ENCODE measurements at regions not wholly inside any gene's neighbourhood (a gene's known extent, or its start where the extent isn't known, plus 50 kb on each side); places are given as distances from the start of the nearest gene placed in this dataset.

- no peak for DNase-seq (ENCODE audit: low read depth)
- peaks cover 15% of the 10 kb centered on the region for H3K27me3 ChIP-seq (replicated peaks; ENCODE audit: control insufficient read depth, insufficient read depth, low read length)
- H3K36me3 ChIP-seq (ENCODE audit: control insufficient read depth, insufficient read depth, low read length, severe bottlenecking), result no peaks in the 10 kb centered on the region
- no peak overlapping the region for H3K4me3 ChIP-seq (ENCODE audit: low read length)
- no peaks in the 10 kb centered on the region for H3K9me3 ChIP-seq (ENCODE audit: control insufficient read depth, low read length)
- H3K9ac ChIP-seq (ENCODE audit: low read length), result no peak overlapping the region
- H3K4me1 ChIP-seq (ENCODE audit: control insufficient read depth, insufficient read depth, low read length), result no peaks in the 10 kb centered on the region
These were observed 231.6 kb downstream of the TEX36 start for GRCh38 chr10:125451319-125451718.

GRCh38 chr10:125450218-125450617 lies 232.7 kb downstream of the TEX36 start:
- Histone ChIP-seq H3K4me3 (ENCODE audit: low read length) (no peak overlapping the region), H3K9ac (ENCODE audit: low read length) (no peak overlapping the region), H3K9me3 (ENCODE audit: control insufficient read depth, low read length) (no peaks in the 10 kb centered on the region), H3K27me3 (replicated peaks; ENCODE audit: control insufficient read depth, insufficient read depth, low read length) (peaks cover 15% of the 10 kb centered on the region), H3K4me1 (ENCODE audit: control insufficient read depth, insufficient read depth, low read length) (no peaks in the 10 kb centered on the region), H3K36me3 (ENCODE audit: control insufficient read depth, insufficient read depth, low read length, severe bottlenecking) (no peaks in the 10 kb centered on the region)
- DNase-seq (ENCODE audit: low read depth), result no peak

- no peak for DNase-seq (ENCODE audit: low read depth)
- H3K9me3 ChIP-seq (ENCODE audit: control insufficient read depth, low read length), result no peaks in the 10 kb centered on the region
These were observed 233.4 kb downstream of the TEX36 start for GRCh38 chr10:125449571-125449970.

GRCh38 chr10:125448596-125448995 lies 234.4 kb downstream of the TEX36 start:
- H3K4me1 ChIP-seq (ENCODE audit: control insufficient read depth, insufficient read depth, low read length), result no peaks in the 10 kb centered on the region
- no peak overlapping the region for H3K4me3 ChIP-seq (ENCODE audit: low read length)
- DNase-seq (ENCODE audit: low read depth), result no peak
- no peaks in the 10 kb centered on the region for H3K36me3 ChIP-seq (ENCODE audit: control insufficient read depth, insufficient read depth, low read length, severe bottlenecking)
- peaks cover 4% of the 10 kb centered on the region for H3K27me3 ChIP-seq (replicated peaks; ENCODE audit: control insufficient read depth, insufficient read depth, low read length)
- no peak overlapping the region for H3K9ac ChIP-seq (ENCODE audit: low read length)
- H3K9me3 ChIP-seq (ENCODE audit: control insufficient read depth, low read length), result no peaks in the 10 kb centered on the region

More at GRCh38 chr10:125449571-125449970, 233.4 kb downstream of the TEX36 start:
- H3K4me1 ChIP-seq (ENCODE audit: control insufficient read depth, insufficient read depth, low read length), result no peaks in the 10 kb centered on the region
- peaks cover 10% of the 10 kb centered on the region for H3K27me3 ChIP-seq (replicated peaks; ENCODE audit: control insufficient read depth, insufficient read depth, low read length)
- no peak overlapping the region for H3K4me3 ChIP-seq (ENCODE audit: low read length)
- H3K9ac ChIP-seq (ENCODE audit: low read length), result no peak overlapping the region
- H3K36me3 ChIP-seq (ENCODE audit: control insufficient read depth, insufficient read depth, low read length, severe bottlenecking), result no peaks in the 10 kb centered on the region

- H3K4me3 ChIP-seq (ENCODE audit: low read length), result no peak overlapping the region
- peaks cover 4% of the 10 kb centered on the region for H3K27me3 ChIP-seq (replicated peaks; ENCODE audit: control insufficient read depth, insufficient read depth, low read length)
- peaks cover 4% of the 10 kb centered on the region for H3K4me1 ChIP-seq (ENCODE audit: control insufficient read depth, insufficient read depth, low read length)
- no peak for DNase-seq (ENCODE audit: low read depth)
- no peaks in the 10 kb centered on the region for H3K9me3 ChIP-seq (ENCODE audit: control insufficient read depth, low read length)
- H3K9ac ChIP-seq (ENCODE audit: low read length), result no peak overlapping the region
- no peaks in the 10 kb centered on the region for H3K36me3 ChIP-seq (ENCODE audit: control insufficient read depth, insufficient read depth, low read length, severe bottlenecking)
These were observed 238.2 kb downstream of the TEX36 start for GRCh38 chr10:125444790-125445189.

GRCh38 chr10:125442856-125443540 lies 240.0 kb downstream of the TEX36 start:
- no peak overlapping the region for H3K9ac ChIP-seq (ENCODE audit: low read length)
- no peaks in the 10 kb centered on the region for H3K9me3 ChIP-seq (ENCODE audit: control insufficient read depth, low read length)
- no peak overlapping the region for H3K4me3 ChIP-seq (ENCODE audit: low read length)
- H3K27me3 ChIP-seq (replicated peaks; ENCODE audit: control insufficient read depth, insufficient read depth, low read length), result peaks cover 4% of the 10 kb centered on the region
- DNase-seq (ENCODE audit: low read depth), result no peak
- no peaks in the 10 kb centered on the region for H3K36me3 ChIP-seq (ENCODE audit: control insufficient read depth, insufficient read depth, low read length, severe bottlenecking)
- peaks cover 4% of the 10 kb centered on the region for H3K4me1 ChIP-seq (ENCODE audit: control insufficient read depth, insufficient read depth, low read length)

GRCh38 chr10:125441151-125441550 lies 241.8 kb downstream of the TEX36 start:
- H3K36me3 ChIP-seq (ENCODE audit: control insufficient read depth, insufficient read depth, low read length, severe bottlenecking), result no peaks in the 10 kb centered on the region
- no peak overlapping the region for H3K4me3 ChIP-seq (ENCODE audit: low read length)
- H3K4me1 ChIP-seq (ENCODE audit: control insufficient read depth, insufficient read depth, low read length), result peaks cover 4% of the 10 kb centered on the region
- H3K27me3 ChIP-seq (replicated peaks; ENCODE audit: control insufficient read depth, insufficient read depth, low read length), result peaks cover 3% of the 10 kb centered on the region
- no peak overlapping the region for H3K9ac ChIP-seq (ENCODE audit: low read length)
- no peak for DNase-seq (ENCODE audit: low read depth)
- H3K9me3 ChIP-seq (ENCODE audit: control insufficient read depth, low read length), result no peaks in the 10 kb centered on the region

- Histone ChIP-seq H3K9ac (ENCODE audit: low read length) (no peak overlapping the region), H3K4me3 (ENCODE audit: low read length) (no peak overlapping the region), H3K4me1 (ENCODE audit: control insufficient read depth, insufficient read depth, low read length) (no peaks in the 10 kb centered on the region), H3K36me3 (ENCODE audit: control insufficient read depth, insufficient read depth, low read length, severe bottlenecking) (no peaks in the 10 kb centered on the region), H3K27me3 (replicated peaks; ENCODE audit: control insufficient read depth, insufficient read depth, low read length) (no peaks in the 10 kb centered on the region), H3K9me3 (ENCODE audit: control insufficient read depth, low read length) (peaks cover 34% of the 10 kb centered on the region)
- no peak for DNase-seq (ENCODE audit: low read depth)
These were observed 251.8 kb downstream of the TEX36 start for GRCh38 chr10:125431149-125431548.

- Histone ChIP-seq H3K4me3 (ENCODE audit: low read length) (no peak overlapping the region), H3K4me1 (ENCODE audit: control insufficient read depth, insufficient read depth, low read length) (no peaks in the 10 kb centered on the region), H3K9me3 (ENCODE audit: control insufficient read depth, low read length) (peaks cover 19% of the 10 kb centered on the region), H3K27me3 (replicated peaks; ENCODE audit: control insufficient read depth, insufficient read depth, low read length) (peaks cover 4% of the 10 kb centered on the region), H3K36me3 (ENCODE audit: control insufficient read depth, insufficient read depth, low read length, severe bottlenecking) (no peaks in the 10 kb centered on the region), H3K9ac (ENCODE audit: low read length) (no peak overlapping the region)
- DNase-seq (ENCODE audit: low read depth), result no peak
These were observed 254.9 kb downstream of the TEX36 start for GRCh38 chr10:125428054-125428453.

- Histone ChIP-seq H3K9ac (ENCODE audit: low read length) (no peak overlapping the region), H3K9me3 (ENCODE audit: control insufficient read depth, low read length) (peaks cover 5% of the 10 kb centered on the region), H3K36me3 (ENCODE audit: control insufficient read depth, insufficient read depth, low read length, severe bottlenecking) (no peaks in the 10 kb centered on the region), H3K27me3 (replicated peaks; ENCODE audit: control insufficient read depth, insufficient read depth, low read length) (peaks cover 4% of the 10 kb centered on the region), H3K4me3 (ENCODE audit: low read length) (no peak overlapping the region), H3K4me1 (ENCODE audit: control insufficient read depth, insufficient read depth, low read length) (no peaks in the 10 kb centered on the region)
- no peak for DNase-seq (ENCODE audit: low read depth)
These were observed 258.6 kb downstream of the TEX36 start for GRCh38 chr10:125424191-125424847.

GRCh38 chr10:125423569-125423968 lies 259.4 kb downstream of the TEX36 start:
- DNase-seq (ENCODE audit: low read depth), result no peak
- Histone ChIP-seq H3K9me3 (ENCODE audit: control insufficient read depth, low read length) (peaks cover 5% of the 10 kb centered on the region), H3K4me1 (ENCODE audit: control insufficient read depth, insufficient read depth, low read length) (no peaks in the 10 kb centered on the region), H3K4me3 (ENCODE audit: low read length) (no peak overlapping the region), H3K9ac (ENCODE audit: low read length) (no peak overlapping the region), H3K27me3 (replicated peaks; ENCODE audit: control insufficient read depth, insufficient read depth, low read length) (peaks cover 4% of the 10 kb centered on the region), H3K36me3 (ENCODE audit: control insufficient read depth, insufficient read depth, low read length, severe bottlenecking) (no peaks in the 10 kb centered on the region)
